Astrocyte (in vitro differentiated cells and primary cell): ENCODE measurements at regions not wholly inside any gene's neighbourhood (a gene's known extent, or its start where the extent isn't known, plus 50 kb on each side); places are given as distances from the start of the nearest gene placed in this dataset.

Experiments
- DNase-seq: peaks from one replicate; pipeline ENCODE4 v3.0.0-alpha.2; 2010; ENCODE audit warnings: low read depth
- FAIRE-seq: peaks from 2 replicates; lab custom pipeline; 2011; peaks lifted over from hg19 to GRCh38; lab: Jason Lieb, UNC
- H2AFZ ChIP-seq: 2 replicates; pipeline ENCODE4 v1.6.0; 2012; ENCODE audit warnings: low read depth, low read length, inconsistent platforms
- H3K27ac ChIP-seq: 2 replicates; pipeline ENCODE4 v1.5.1; 2011; ENCODE audit warnings: low read depth, low read length, inconsistent platforms
- H3K27me3 ChIP-seq: 2 replicates; pipeline ENCODE4 v1.6.0; 2011; ENCODE audit warnings: low read length, inconsistent platforms; ENCODE audit not compliant: insufficient read depth
- H3K36me3 ChIP-seq: 2 replicates; pipeline ENCODE4 v1.5.1; 2011; ENCODE audit warnings: low read length, inconsistent platforms; ENCODE audit not compliant: insufficient read depth
- H3K4me1 ChIP-seq: 2 replicates; pipeline ENCODE4 v1.5.1; 2011; ENCODE audit warnings: low read length, inconsistent platforms; ENCODE audit not compliant: insufficient read depth
- H3K4me2 ChIP-seq: 2 replicates; pipeline ENCODE4 v1.6.0; 2012; ENCODE audit warnings: low read length, inconsistent platforms
- H3K4me3 ChIP-seq: 2 replicates; pipeline ENCODE4 v1.5.1; 2011; ENCODE audit warnings: low read depth, mild to moderate bottlenecking, low read length, inconsistent platforms; ENCODE audit not compliant: insufficient read depth
- H3K79me2 ChIP-seq: 2 replicates; pipeline ENCODE4 v1.6.0; 2012; ENCODE audit warnings: mild to moderate bottlenecking, low read length, inconsistent platforms; ENCODE audit not compliant: insufficient read depth
- H3K9ac ChIP-seq: 2 replicates; pipeline ENCODE4 v1.6.0; 2012; ENCODE audit warnings: mild to moderate bottlenecking, low read length, inconsistent platforms
- H3K9me3 ChIP-seq: 2 replicates; pipeline ENCODE4 v1.5.1; 2012; ENCODE audit warnings: low read depth, mild to moderate bottlenecking, low read length, inconsistent platforms; ENCODE audit not compliant: insufficient read depth
- H4K20me1 ChIP-seq: 2 replicates; pipeline ENCODE4 v1.6.0; 2012; ENCODE audit warnings: low read length, inconsistent platforms; ENCODE audit not compliant: insufficient read depth
- H3K27ac Mint-ChIP-seq: one replicate; pipeline ENCODE4 v1.8.0; 2021; ENCODE audit warnings: mild to moderate bottlenecking, mixed read lengths; ENCODE audit not compliant: unreplicated experiment
- H3K27me3 Mint-ChIP-seq: one replicate; pipeline ENCODE4 v1.8.0; 2021; ENCODE audit warnings: low read depth, mixed read lengths; ENCODE audit not compliant: unreplicated experiment
- H3K36me3 Mint-ChIP-seq: one replicate; pipeline ENCODE4 v1.8.0; 2021; ENCODE audit warnings: low read depth, mixed read lengths; ENCODE audit not compliant: unreplicated experiment
- H3K4me1 Mint-ChIP-seq: one replicate; pipeline ENCODE4 v1.8.0; 2021; ENCODE audit warnings: low read depth, mixed read lengths; ENCODE audit not compliant: unreplicated experiment
- H3K4me3 Mint-ChIP-seq: one replicate; pipeline ENCODE4 v1.8.0; 2021; ENCODE audit warnings: mild to moderate bottlenecking, moderate library complexity, mixed read lengths; ENCODE audit not compliant: unreplicated experiment
- H3K9me3 Mint-ChIP-seq: one replicate; pipeline ENCODE4 v1.8.0; 2021; ENCODE audit warnings: mild to moderate bottlenecking, mixed read lengths; ENCODE audit not compliant: unreplicated experiment
- EZH2 ChIP-seq: IDR thresholded peaks from 2 replicates; pipeline ENCODE4 v1.6.1; 2012; ENCODE audit warnings: mild to moderate bottlenecking, low read length, inconsistent platforms; ENCODE audit not compliant: insufficient read depth
- TF ChIP-seq, protein P1 (sequence below): IDR thresholded peaks from 2 replicates; pipeline ENCODE4 v1.5.1; 2011; ENCODE audit warnings: low read depth, mild to moderate bottlenecking, inconsistent platforms, low read length, moderate library complexity; ENCODE audit not compliant: insufficient read depth

DNA sequence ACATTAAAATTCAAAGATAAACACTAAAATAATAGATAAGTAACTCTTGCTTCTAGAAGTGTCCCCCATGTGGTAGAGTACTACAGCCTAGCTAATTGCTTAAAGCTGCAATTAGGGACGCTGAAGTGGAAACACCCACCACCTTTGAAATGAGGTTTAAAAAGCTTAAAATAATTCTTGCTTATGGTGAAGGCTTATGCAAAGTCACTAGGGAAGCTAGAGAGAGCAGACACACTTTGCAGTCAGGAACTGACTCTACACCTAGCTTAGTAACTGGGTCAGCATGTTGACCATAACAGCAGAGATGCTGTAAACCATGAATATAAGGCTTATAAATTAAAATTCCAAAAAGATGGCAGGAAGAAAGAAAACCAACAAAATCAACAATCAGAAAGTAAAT lies 65.4 kb upstream of the DSG1 start:
- H3K4me2 ChIP-seq, result no peak overlapping the region

GRCh38 chr18:31255953-31256352 lies 62.0 kb upstream of the DSG1 start:
- no peak overlapping the region for H3K27ac ChIP-seq
- no peaks in the 10 kb centered on the region for H3K79me2 ChIP-seq
- H3K9ac ChIP-seq, result no peak overlapping the region
- peaks cover 2% of the 10 kb centered on the region for H3K4me1 Mint-ChIP-seq
- FAIRE-seq (no peak), DNase-seq (no peak)
- no peaks in the 10 kb centered on the region for H3K36me3 ChIP-seq
- H2AFZ ChIP-seq, result no peak overlapping the region
- TF ChIP-seq, protein P1, sequence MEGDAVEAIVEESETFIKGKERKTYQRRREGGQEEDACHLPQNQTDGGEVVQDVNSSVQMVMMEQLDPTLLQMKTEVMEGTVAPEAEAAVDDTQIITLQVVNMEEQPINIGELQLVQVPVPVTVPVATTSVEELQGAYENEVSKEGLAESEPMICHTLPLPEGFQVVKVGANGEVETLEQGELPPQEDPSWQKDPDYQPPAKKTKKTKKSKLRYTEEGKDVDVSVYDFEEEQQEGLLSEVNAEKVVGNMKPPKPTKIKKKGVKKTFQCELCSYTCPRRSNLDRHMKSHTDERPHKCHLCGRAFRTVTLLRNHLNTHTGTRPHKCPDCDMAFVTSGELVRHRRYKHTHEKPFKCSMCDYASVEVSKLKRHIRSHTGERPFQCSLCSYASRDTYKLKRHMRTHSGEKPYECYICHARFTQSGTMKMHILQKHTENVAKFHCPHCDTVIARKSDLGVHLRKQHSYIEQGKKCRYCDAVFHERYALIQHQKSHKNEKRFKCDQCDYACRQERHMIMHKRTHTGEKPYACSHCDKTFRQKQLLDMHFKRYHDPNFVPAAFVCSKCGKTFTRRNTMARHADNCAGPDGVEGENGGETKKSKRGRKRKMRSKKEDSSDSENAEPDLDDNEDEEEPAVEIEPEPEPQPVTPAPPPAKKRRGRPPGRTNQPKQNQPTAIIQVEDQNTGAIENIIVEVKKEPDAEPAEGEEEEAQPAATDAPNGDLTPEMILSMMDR, result no peak
- no peak for TF ChIP-seq EZH2
- no peak overlapping the region for H3K4me2 ChIP-seq
- H3K27me3 ChIP-seq, result no peaks in the 10 kb centered on the region
- no peak overlapping the region for H3K4me3 Mint-ChIP-seq
- no peaks in the 10 kb centered on the region for H3K9me3 Mint-ChIP-seq
- no peaks in the 10 kb centered on the region for H3K36me3 Mint-ChIP-seq
- H3K27ac Mint-ChIP-seq, result no peak overlapping the region
- H4K20me1 ChIP-seq, result no peaks in the 10 kb centered on the region
- no peaks in the 10 kb centered on the region for H3K9me3 ChIP-seq
- H3K27me3 Mint-ChIP-seq, result no peaks in the 10 kb centered on the region
- H3K4me1 ChIP-seq, result no peaks in the 10 kb centered on the region
- H3K4me3 ChIP-seq, result no peak overlapping the region

More for the DNA sequence above, 65.4 kb upstream of the DSG1 start:
- H3K79me2 ChIP-seq, result no peaks in the 10 kb centered on the region
- Mint-ChIP-seq H3K27me3 (no peaks in the 10 kb centered on the region), H3K36me3 (no peaks in the 10 kb centered on the region), H3K4me3 (no peak overlapping the region), H3K4me1 (peaks cover 28% of the 10 kb centered on the region), H3K27ac (no peak overlapping the region), H3K9me3 (no peaks in the 10 kb centered on the region)
- H2AFZ ChIP-seq, result no peak overlapping the region
- no peaks in the 10 kb centered on the region for H3K36me3 ChIP-seq
- no peaks in the 10 kb centered on the region for H3K27me3 ChIP-seq
- H4K20me1 ChIP-seq, result no peaks in the 10 kb centered on the region
- FAIRE-seq (no peak), DNase-seq (no peak)
- no peak overlapping the region for H3K4me3 ChIP-seq
- H3K9ac ChIP-seq, result no peak overlapping the region
- no peak overlapping the region for H3K27ac ChIP-seq
- no peaks in the 10 kb centered on the region for H3K4me1 ChIP-seq
- TF ChIP-seq EZH2, result no peak
- TF ChIP-seq, protein P1, result no peak
- H3K9me3 ChIP-seq, result no peaks in the 10 kb centered on the region

DNA sequence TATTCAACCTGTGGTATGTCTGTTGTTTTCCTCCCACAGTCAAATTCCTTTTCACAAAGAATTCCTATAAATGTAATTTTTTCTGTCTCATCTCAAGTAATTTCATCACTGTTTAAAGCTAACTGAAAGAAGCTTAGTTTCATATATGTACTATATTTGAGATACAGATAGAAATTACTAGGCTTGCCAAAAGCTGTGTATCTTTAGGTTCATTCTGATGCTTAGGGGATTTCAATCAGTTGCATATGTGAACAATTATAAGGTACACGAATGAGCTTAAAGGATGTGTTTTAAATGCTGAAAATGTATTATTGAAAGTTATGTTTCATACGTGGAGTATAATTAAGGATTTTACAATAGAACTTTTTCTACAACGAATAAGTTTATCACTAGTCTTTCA lies 59.2 kb upstream of the DSG1 start:
- no peak for FAIRE-seq
- H3K4me1 ChIP-seq, result no peaks in the 10 kb centered on the region
- H3K79me2 ChIP-seq, result no peaks in the 10 kb centered on the region
- Mint-ChIP-seq H3K36me3 (no peaks in the 10 kb centered on the region), H3K9me3 (no peaks in the 10 kb centered on the region), H3K27me3 (no peaks in the 10 kb centered on the region), H3K4me1 (peaks cover 9% of the 10 kb centered on the region), H3K4me3 (no peak overlapping the region), H3K27ac (no peak overlapping the region)
- no peak overlapping the region for H2AFZ ChIP-seq
- H3K27me3 ChIP-seq, result no peaks in the 10 kb centered on the region
- H3K36me3 ChIP-seq, result no peaks in the 10 kb centered on the region
- DNase-seq, result no peak
- H3K9ac ChIP-seq, result no peak overlapping the region
- H4K20me1 ChIP-seq, result no peaks in the 10 kb centered on the region
- no peak overlapping the region for H3K27ac ChIP-seq
- no peaks in the 10 kb centered on the region for H3K9me3 ChIP-seq
- TF ChIP-seq, protein P1, result no peak
- TF ChIP-seq EZH2, result no peak
- H3K4me3 ChIP-seq, result no peak overlapping the region
- no peak overlapping the region for H3K4me2 ChIP-seq
